ENCODE measurements at regions not wholly inside any gene's neighbourhood (a gene's known extent, or its start where the extent isn't known, plus 50 kb on each side); places are given as distances from the start of the nearest gene placed in this dataset.

- peak; percentile 12 for DNase-seq (ENCODE audit: low read depth, low spot score)
- no peak overlapping the region for H3K4me3 ChIP-seq (ENCODE audit: low read depth, low read length)
- TF ChIP-seq CTCF (IDR thresholded peaks at IDR 0.05; ENCODE audit: insufficient read depth, low read length, missing control alignments), result peak; percentile 72
- ChIA-PET POLR2A (no interaction called here), CTCF (interaction anchor here (0.9 to 7.2 kb wide), 15 partner anchors 9 to 714 kb away, joined by 3 to 54 read pairs (median 3); no protein-coding TSS in a partner anchor)
Observed at GRCh38 chr3:82133070-82133606, 371.7 kb upstream of the GBE1 start.

DNA sequence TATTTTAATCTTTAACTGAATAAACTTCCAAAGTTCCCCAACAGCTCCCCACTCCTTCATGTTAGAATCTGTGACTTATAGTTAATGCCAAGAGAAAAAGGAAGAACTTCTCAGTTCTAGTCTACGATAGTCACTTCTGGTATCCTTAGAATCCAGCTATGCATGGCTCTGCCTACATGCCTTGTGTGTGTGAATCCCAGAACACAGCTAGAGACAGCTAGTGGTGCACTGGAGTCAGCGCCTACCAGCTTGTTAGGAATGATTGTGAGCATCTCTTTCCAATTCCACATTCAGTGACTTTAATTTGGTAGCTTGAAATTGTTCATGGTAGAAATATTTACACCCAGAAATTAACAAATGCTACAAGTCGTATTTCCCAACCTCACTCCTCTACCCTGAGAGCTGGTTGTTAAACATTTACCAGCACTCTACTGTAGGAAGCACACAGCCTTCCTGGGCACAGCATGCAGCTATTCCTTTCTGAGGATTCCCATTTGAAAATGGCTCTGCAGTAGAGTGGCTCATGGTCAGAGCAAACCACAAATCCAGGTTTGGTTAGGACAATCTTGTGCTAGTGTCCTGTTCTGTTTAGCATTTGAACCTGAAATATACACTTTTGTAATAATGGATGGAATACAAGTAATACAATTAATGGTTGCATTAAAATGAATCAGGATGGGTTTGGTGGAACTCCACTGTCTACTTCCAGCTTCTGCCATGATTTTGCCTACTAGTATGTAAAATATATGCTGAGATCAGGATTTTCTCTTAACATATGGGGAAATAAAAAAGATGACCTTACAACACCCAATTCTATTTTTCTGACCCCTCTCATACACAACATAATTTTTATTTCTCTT, 371.0 kb upstream of the GBE1 start:
- ChIA-PET POLR2A (no interaction called here), CTCF (interaction anchor here (0.8 to 7.2 kb wide), 20 partner anchors 9 to 830 kb away, joined by 3 to 54 read pairs (median 4); no protein-coding TSS in a partner anchor)
- no peak for TF ChIP-seq CTCF (IDR thresholded peaks at IDR 0.05; ENCODE audit: insufficient read depth, low read length, missing control alignments)
- DNase-seq (ENCODE audit: low read depth, low spot score), result no peak
- H3K4me3 ChIP-seq (ENCODE audit: low read depth, low read length), result no peak overlapping the region

- ChIA-PET CTCF (interaction anchor here (2.0 to 7.2 kb wide), 2 partner anchors 220 to 463 kb away, joined by 7 to 54 read pairs; no protein-coding TSS in a partner anchor), POLR2A (no interaction called here)
- no peak for TF ChIP-seq CTCF (IDR thresholded peaks at IDR 0.05; ENCODE audit: insufficient read depth, low read length, missing control alignments)
- no peak for DNase-seq (ENCODE audit: low read depth, low spot score)
- no peak overlapping the region for H3K4me3 ChIP-seq (ENCODE audit: low read depth, low read length)
Observed at GRCh38 chr3:82130046-82130445, 368.6 kb upstream of the GBE1 start.

GRCh38 chr3:82129221-82129801, 367.9 kb upstream of the GBE1 start:
- no peak overlapping the region for H3K4me3 ChIP-seq (ENCODE audit: low read depth, low read length)
- TF ChIP-seq CTCF (IDR thresholded peaks at IDR 0.05; ENCODE audit: insufficient read depth, low read length, missing control alignments), result no peak
- DNase-seq (ENCODE audit: low read depth, low spot score), result no peak
- ChIA-PET POLR2A (no interaction called here), CTCF (interaction anchor here (0.8 to 7.2 kb wide), 3 partner anchors 219 to 827 kb away, joined by 3 to 54 read pairs (median 7); no protein-coding TSS in a partner anchor)

GRCh38 chr3:82128271-82128670, 366.8 kb upstream of the GBE1 start:
- no peak for TF ChIP-seq CTCF (IDR thresholded peaks at IDR 0.05; ENCODE audit: insufficient read depth, low read length, missing control alignments)
- POLR2A ChIA-PET, result no interaction called here
- no peak overlapping the region for H3K4me3 ChIP-seq (ENCODE audit: low read depth, low read length)
- no peak for DNase-seq (ENCODE audit: low read depth, low spot score)
- CTCF ChIA-PET, result interaction anchor here (7.2 kb wide), 1 partner anchor 218 kb away, joined by 54 read pairs; no protein-coding TSS in a partner anchor
